ENCODE measurements at regions not wholly inside any gene's neighbourhood (a gene's known extent, or its start where the extent isn't known, plus 50 kb on each side); places are given as distances from the start of the nearest gene placed in this dataset.

DNA sequence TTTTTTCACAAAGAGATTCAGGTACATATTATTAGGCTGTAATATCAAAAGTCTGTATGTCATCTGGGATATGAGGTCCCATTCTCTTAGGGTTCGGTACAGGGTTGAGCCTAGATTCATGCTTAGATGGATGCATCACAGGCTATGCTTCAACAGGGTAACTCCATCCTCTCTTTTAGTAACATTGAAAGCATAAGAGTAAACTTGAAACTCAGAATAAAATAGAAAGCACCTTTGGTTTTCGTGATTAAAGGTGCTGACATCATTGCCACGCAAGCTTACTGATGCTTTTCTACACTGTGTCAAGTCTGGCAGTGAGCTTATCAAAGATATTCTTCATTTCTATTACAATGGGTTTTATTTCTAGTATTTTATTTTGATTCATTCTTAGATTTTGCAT is 419.1 kb upstream of the DSEL start:
- no peak for DNase-seq (ENCODE audit: extremely low spot score)
- ChIA-PET CTCF (no interaction called here), POLR2A (no interaction called here)
- TF ChIP-seq, protein P1, sequence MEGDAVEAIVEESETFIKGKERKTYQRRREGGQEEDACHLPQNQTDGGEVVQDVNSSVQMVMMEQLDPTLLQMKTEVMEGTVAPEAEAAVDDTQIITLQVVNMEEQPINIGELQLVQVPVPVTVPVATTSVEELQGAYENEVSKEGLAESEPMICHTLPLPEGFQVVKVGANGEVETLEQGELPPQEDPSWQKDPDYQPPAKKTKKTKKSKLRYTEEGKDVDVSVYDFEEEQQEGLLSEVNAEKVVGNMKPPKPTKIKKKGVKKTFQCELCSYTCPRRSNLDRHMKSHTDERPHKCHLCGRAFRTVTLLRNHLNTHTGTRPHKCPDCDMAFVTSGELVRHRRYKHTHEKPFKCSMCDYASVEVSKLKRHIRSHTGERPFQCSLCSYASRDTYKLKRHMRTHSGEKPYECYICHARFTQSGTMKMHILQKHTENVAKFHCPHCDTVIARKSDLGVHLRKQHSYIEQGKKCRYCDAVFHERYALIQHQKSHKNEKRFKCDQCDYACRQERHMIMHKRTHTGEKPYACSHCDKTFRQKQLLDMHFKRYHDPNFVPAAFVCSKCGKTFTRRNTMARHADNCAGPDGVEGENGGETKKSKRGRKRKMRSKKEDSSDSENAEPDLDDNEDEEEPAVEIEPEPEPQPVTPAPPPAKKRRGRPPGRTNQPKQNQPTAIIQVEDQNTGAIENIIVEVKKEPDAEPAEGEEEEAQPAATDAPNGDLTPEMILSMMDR (IDR thresholded peaks at IDR 0.05; ENCODE audit: control extremely low read depth, extremely low read depth, low read depth, missing control alignments) = no peak

DNA sequence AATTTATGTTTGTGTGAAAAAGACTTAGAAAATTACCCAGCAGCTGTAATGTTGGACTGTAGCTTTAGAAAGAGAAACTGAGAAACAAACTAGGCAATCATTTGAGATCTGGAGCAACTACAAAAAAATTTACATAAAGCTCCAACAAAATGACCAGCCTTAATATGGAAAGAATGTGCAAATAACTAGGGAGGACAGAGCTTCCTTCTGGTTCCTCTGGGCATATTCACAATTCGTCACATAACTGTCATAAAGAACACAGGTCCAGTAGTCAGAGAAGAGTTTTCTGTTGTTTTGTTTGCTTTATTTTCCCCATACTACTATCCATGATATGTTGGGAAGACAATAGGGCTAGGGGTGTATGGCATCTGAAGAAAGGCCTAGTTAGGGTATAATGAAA is 416.8 kb upstream of the DSEL start:
- TF ChIP-seq, protein P1 (IDR thresholded peaks at IDR 0.05; ENCODE audit: control extremely low read depth, extremely low read depth, low read depth, missing control alignments) = no peak
- POLR2A ChIA-PET = no interaction called here
- no peak for DNase-seq (ENCODE audit: extremely low spot score)
- CTCF ChIA-PET = interaction anchor here (0.7 kb wide), 1 partner anchor 10 kb away, joined by 3 read pairs; no protein-coding TSS in a partner anchor

DNA sequence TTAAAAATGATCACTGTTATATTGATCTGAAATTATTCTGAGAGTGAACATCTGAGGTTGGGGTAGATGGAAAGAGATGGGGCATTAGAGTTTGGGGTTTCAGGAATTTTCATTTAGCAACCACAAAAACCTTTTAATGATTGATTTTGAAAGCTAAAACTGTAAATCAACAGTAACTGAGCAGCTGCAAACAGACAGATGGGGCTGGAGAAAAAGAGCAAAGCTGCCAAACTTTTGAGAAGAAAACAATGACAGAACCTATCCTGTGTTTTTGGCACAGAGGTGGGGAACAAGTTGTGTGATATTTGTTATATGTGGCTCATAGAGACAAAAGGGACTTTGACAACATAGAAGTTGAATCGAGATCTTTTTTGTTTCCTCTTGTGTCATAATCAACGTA is 415.8 kb upstream of the DSEL start:
- ChIA-PET CTCF (no interaction called here), POLR2A (no interaction called here)
- DNase-seq (ENCODE audit: extremely low spot score) = no peak
- TF ChIP-seq, protein P1 (IDR thresholded peaks at IDR 0.05; ENCODE audit: control extremely low read depth, extremely low read depth, low read depth, missing control alignments) = no peak

DNA sequence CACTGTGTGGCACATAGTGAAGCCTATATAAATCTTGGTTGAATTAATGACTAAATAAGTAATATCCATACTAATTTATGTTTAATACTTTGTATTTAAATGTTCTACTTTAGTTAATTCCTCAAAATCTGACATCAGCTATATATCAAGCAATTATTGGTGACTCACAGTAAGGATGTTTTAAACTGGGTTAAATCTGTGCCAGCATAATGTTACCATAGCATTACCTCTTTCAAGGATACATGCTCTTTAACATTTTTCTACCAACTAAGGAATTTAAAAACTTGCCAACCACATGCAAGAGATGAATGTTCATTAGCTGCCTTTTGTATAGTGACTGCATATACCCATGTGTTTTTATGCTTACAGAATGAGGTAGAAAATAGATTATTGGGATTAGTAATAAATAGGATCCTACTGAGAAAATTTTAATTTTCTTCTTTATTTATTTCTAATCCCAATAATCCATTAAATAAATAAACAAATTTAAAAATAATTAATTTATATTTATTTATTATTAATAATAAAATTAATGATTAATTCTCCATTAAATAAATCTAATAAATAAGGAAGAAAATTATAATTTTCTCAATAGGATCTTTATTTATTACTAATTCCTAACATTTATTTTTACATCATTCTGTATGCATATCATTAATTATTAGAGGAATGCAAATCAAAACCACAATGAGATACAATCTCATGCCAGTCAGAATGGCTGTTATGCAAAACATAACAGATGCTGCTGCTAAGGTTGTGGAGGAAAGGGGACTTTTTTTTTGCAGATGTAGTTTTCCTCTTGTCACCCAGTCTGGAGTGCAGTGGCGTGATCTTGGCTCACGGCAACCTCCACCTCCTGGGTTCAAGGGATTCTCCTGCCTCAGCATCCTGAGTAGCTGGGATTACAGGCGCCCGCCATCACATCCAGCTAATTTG is 410.7 kb upstream of the DSEL start:
- ChIA-PET POLR2A (no interaction called here), CTCF (no interaction called here)
- TF ChIP-seq, protein P1 (IDR thresholded peaks at IDR 0.05; ENCODE audit: control extremely low read depth, extremely low read depth, low read depth, missing control alignments) = no peak
- no peak for DNase-seq (ENCODE audit: extremely low spot score)

DNA sequence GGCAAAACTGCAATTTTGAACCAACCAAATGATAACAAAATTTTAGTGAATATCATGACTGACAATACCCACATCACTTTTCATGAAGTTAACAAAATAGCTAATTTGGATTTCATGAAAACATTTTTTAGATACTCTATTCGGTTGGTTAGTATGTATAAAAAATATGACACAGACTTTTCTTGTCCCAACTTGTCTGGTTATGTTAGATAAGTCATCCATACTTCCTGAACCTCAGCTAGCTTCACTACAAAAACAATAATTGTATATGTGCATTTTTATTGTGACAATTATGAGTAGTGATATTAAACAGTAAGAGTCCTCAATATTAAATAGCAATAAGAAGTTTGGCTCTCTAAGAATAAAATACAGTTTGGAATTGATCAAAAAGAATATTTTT is 408.1 kb upstream of the DSEL start:
- TF ChIP-seq, protein P1 (IDR thresholded peaks at IDR 0.05; ENCODE audit: control extremely low read depth, extremely low read depth, low read depth, missing control alignments) = no peak
- CTCF ChIA-PET = no interaction called here
- DNase-seq (ENCODE audit: extremely low spot score) = no peak
- POLR2A ChIA-PET = no interaction called here

DNA sequence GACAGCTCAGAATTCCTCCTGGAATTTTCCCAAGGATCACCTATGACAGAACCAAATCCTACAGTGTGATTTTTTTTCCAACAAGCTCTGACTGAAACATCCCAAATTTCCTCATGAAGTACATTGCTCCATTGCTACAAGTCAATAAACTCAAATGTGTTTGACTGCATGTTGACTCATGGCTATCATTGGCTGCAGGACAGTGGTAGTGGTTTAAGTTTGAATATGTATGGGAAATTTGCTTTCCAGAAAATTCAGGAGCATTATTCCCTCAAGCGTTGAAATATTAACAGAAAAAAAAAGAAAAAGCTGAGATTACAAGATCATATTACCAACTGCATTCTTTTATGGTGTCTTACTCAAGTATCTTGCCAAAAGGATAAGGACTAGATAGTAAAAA is 402.8 kb upstream of the DSEL start:
- ChIA-PET POLR2A (no interaction called here), CTCF (interaction anchor here (0.6 kb wide), 1 partner anchor 10 kb away, joined by 3 read pairs; no protein-coding TSS in a partner anchor)
- no peak for DNase-seq (ENCODE audit: extremely low spot score)
- TF ChIP-seq, protein P1 (IDR thresholded peaks at IDR 0.05; ENCODE audit: control extremely low read depth, extremely low read depth, low read depth, missing control alignments) = no peak
